PC-9 (cell line): ENCODE measurements at regions not wholly inside any gene's neighbourhood (a gene's known extent, or its start where the extent isn't known, plus 50 kb on each side); places are given as distances from the start of the nearest gene placed in this dataset.
"Not testable (repeated sequence)": the region's sequence is repeated elsewhere in the genome, so short reads cannot be mapped to it uniquely, and the experiment has no call there.

ENCODE experiments used
- EZH2 ChIP-seq: fragments of 200-600 bp; sonication (generic); IDR thresholded peaks from 2 replicates; pipeline ENCODE4 v1.8.0; 2017; ENCODE audit warnings: antibody characterized with exemption, low read depth
- TF ChIP-seq, protein P1 (sequence below): fragments of 200-600 bp; sonication (generic); conservative IDR thresholded peaks from 2 replicates; pipeline ENCODE4 v1.6.1; 2017; ENCODE audit warnings: mixed run types, antibody characterized with exemption, mild to moderate bottlenecking, moderate library complexity

DNA sequence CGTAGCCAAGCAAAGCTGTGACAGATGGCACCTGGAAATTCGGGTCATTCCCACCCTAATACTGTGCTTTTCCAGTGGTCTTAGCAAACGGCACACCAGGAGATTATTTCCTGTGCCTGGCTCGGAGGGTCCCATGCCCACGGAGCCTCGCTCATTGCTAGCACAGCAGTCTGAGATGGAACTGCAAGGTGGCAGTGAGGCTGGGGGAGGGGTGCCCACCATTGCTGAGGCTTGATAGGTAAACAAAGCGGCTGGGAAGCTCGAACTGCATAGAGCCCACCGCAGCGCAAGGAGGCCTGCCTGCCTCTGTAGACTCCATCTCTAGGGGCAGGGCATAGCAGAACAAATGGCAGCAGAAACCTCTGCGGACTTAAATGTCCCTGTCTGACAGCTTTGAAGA lies 942.8 kb downstream of the METTL15 start:
- TF ChIP-seq EZH2: not testable (repeated sequence)
- TF ChIP-seq, protein P1, sequence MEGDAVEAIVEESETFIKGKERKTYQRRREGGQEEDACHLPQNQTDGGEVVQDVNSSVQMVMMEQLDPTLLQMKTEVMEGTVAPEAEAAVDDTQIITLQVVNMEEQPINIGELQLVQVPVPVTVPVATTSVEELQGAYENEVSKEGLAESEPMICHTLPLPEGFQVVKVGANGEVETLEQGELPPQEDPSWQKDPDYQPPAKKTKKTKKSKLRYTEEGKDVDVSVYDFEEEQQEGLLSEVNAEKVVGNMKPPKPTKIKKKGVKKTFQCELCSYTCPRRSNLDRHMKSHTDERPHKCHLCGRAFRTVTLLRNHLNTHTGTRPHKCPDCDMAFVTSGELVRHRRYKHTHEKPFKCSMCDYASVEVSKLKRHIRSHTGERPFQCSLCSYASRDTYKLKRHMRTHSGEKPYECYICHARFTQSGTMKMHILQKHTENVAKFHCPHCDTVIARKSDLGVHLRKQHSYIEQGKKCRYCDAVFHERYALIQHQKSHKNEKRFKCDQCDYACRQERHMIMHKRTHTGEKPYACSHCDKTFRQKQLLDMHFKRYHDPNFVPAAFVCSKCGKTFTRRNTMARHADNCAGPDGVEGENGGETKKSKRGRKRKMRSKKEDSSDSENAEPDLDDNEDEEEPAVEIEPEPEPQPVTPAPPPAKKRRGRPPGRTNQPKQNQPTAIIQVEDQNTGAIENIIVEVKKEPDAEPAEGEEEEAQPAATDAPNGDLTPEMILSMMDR: not testable (repeated sequence)
